MM.1S (cell line): ENCODE measurements at regions not wholly inside any gene's neighbourhood (a gene's known extent, or its start where the extent isn't known, plus 50 kb on each side); places are given as distances from the start of the nearest gene placed in this dataset.

Source experiments
- DNase-seq: peaks from one replicate; pipeline ENCODE4 v3.0.0-alpha.2; 2015
- H2AFZ ChIP-seq: fragments of 300-600 bp; sonication (generic); 2 replicates; pipeline ENCODE4 v1.6.0; 2016; ENCODE audit warnings: antibody characterized with exemption, low read length
- H3F3A ChIP-seq: fragments of 300-600 bp; sonication (generic); 2 replicates; pipeline ENCODE4 v1.6.1; 2016; ENCODE audit warnings: mild to moderate bottlenecking, antibody characterized with exemption, low read length, moderate library complexity, mixed read lengths; ENCODE audit not compliant: insufficient read depth
- H3K27ac ChIP-seq: fragments of 300-600 bp; sonication (generic); 2 replicates; pipeline ENCODE4 v1.5.1; 2016; ENCODE audit warnings: mild to moderate bottlenecking, low read length
- H3K27me3 ChIP-seq: fragments of 300-600 bp; sonication (generic); replicated peaks from 2 replicates; pipeline ENCODE4 v1.6.0; 2016; ENCODE audit warnings: low read length; ENCODE audit not compliant: insufficient read depth
- H3K36me3 ChIP-seq: fragments of 300-600 bp; sonication (generic); replicated peaks from 2 replicates; pipeline ENCODE4 v1.6.1; 2016; ENCODE audit warnings: mild to moderate bottlenecking, low read length, mixed read lengths; ENCODE audit not compliant: insufficient read depth
- H3K4me1 ChIP-seq: fragments of 300-600 bp; sonication (generic); 2 replicates; pipeline ENCODE4 v1.6.1; 2016; ENCODE audit warnings: low read length, mixed read lengths
- H3K4me2 ChIP-seq: fragments of 300-600 bp; sonication (generic); 2 replicates; pipeline ENCODE4 v1.6.0; 2016; ENCODE audit warnings: low read depth, low read length
- H3K4me3 ChIP-seq: fragments of 300-600 bp; sonication (generic); 2 replicates; pipeline ENCODE4 v1.5.1; 2016; ENCODE audit warnings: low read length, mixed read lengths
- H3K79me2 ChIP-seq: fragments of 300-600 bp; sonication (generic); 2 replicates; pipeline ENCODE4 v1.6.1; 2016; ENCODE audit warnings: mixed run types, low read length, mixed read lengths
- H3K9ac ChIP-seq: fragments of 300-600 bp; sonication (generic); 2 replicates; pipeline ENCODE4 v1.6.1; 2016; ENCODE audit warnings: low read length, mixed read lengths
- H3K9me2 ChIP-seq: fragments of 300-600 bp; sonication (generic); replicated peaks from 2 replicates; pipeline ENCODE4 v1.6.1; 2016; ENCODE audit warnings: mild to moderate bottlenecking, low read length, mixed read lengths; ENCODE audit not compliant: insufficient read depth
- H3K9me3 ChIP-seq: fragments of 300-600 bp; sonication (generic); replicated peaks from 2 replicates; pipeline ENCODE4 v1.6.1; 2016; ENCODE audit warnings: mild to moderate bottlenecking, low read length, mixed read lengths; ENCODE audit not compliant: insufficient read depth
- H4K20me1 ChIP-seq: fragments of 300-600 bp; sonication (generic); 2 replicates; pipeline ENCODE4 v1.6.1; 2016; ENCODE audit warnings: mild to moderate bottlenecking, low read length, moderate library complexity, mixed read lengths; ENCODE audit not compliant: insufficient read depth
- EZH2 ChIP-seq: fragments of 300-600 bp; sonication (generic); optimal IDR thresholded peaks from 2 replicates; pipeline ENCODE3; 2017; ENCODE audit warnings: low read depth, mild to moderate bottlenecking, antibody characterized with exemption, low read length, mixed read lengths
- EZH2phosphoT487 ChIP-seq: fragments of 300-600 bp; sonication (generic); IDR thresholded peaks from 2 replicates; pipeline ENCODE4 v1.6.1; 2018; ENCODE audit warnings: antibody characterized with exemption, low read length
- TF ChIP-seq, protein P1 (sequence below): fragments of 300-600 bp; sonication (generic); IDR thresholded peaks from 2 replicates; pipeline ENCODE4 v1.5.1; 2016; ENCODE audit warnings: antibody characterized with exemption, low read length, mixed read lengths

DNA sequence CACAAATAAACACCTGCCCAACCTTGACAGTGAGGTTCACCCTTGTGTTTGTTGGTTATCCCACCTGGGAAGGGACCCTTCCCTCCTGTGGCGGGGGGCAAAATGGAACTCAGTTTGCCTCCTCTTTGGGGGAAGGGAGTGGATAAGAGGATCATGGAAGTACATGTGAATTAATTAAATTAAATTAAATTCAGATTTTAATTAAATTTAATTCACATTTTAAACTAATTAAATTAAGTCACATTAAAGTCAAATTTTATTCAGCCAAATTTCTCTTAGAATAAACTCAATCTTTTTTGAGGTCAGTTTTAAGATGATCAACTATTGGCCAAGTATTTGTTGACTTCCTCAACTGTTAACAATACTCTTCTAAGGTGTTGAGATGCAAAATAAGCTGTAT, 252.4 kb upstream of the AJAP1 start:
- H3F3A ChIP-seq, result no peaks in the 10 kb centered on the region
- H3K4me3 ChIP-seq, result no peak overlapping the region
- DNase-seq, result no peak
- H3K9ac ChIP-seq, result no peak overlapping the region
- H3K79me2 ChIP-seq, result no peaks in the 10 kb centered on the region
- no peak overlapping the region for H2AFZ ChIP-seq
- H3K9me2 ChIP-seq, result no peaks in the 10 kb centered on the region
- H3K4me1 ChIP-seq, result no peaks in the 10 kb centered on the region
- no peaks in the 10 kb centered on the region for H4K20me1 ChIP-seq
- H3K9me3 ChIP-seq, result no peaks in the 10 kb centered on the region
- TF ChIP-seq EZH2phosphoT487 (no peak), EZH2 (no peak)
- TF ChIP-seq, protein P1, sequence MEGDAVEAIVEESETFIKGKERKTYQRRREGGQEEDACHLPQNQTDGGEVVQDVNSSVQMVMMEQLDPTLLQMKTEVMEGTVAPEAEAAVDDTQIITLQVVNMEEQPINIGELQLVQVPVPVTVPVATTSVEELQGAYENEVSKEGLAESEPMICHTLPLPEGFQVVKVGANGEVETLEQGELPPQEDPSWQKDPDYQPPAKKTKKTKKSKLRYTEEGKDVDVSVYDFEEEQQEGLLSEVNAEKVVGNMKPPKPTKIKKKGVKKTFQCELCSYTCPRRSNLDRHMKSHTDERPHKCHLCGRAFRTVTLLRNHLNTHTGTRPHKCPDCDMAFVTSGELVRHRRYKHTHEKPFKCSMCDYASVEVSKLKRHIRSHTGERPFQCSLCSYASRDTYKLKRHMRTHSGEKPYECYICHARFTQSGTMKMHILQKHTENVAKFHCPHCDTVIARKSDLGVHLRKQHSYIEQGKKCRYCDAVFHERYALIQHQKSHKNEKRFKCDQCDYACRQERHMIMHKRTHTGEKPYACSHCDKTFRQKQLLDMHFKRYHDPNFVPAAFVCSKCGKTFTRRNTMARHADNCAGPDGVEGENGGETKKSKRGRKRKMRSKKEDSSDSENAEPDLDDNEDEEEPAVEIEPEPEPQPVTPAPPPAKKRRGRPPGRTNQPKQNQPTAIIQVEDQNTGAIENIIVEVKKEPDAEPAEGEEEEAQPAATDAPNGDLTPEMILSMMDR, result no peak
- H3K4me2 ChIP-seq, result no peak overlapping the region
- H3K27me3 ChIP-seq, result peaks cover 77% of the 10 kb centered on the region
- H3K27ac ChIP-seq, result no peak overlapping the region
- H3K36me3 ChIP-seq, result no peaks in the 10 kb centered on the region

DNA sequence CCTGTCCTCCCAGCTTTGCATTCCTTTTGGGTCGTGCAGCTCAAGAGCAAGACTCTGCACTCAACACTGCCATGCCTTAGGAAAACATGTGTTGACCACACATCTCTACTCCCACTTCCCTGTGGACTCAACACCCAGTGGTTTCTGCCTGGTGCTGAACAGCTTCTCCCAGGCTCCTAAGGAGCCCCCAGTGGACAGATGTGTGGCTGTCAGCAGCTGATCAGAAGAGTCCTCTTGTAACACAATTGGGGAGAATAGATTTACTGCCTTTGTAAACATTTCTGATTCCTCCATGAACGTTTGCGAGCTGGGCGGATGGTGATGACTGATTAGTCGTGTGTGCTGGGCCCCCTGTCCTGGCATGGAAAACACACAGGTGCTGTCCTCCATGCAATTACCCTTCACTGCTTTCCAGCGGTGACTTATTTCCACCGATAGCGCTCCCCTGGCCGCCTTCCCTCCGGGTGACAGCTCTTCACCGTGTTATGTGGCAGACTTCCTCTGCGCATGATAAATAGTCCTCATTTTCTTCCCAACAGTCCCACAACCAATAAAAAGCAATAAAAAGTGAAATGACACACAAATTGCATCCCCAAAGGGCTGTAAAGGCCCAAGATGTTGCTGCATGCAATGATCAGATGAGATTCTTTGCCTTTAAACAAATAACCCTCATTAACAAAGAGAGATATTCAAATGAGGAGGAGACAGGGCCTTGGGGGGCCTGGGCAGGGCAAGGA, 249.4 kb upstream of the AJAP1 start:
- H4K20me1 ChIP-seq, result no peaks in the 10 kb centered on the region
- H3K9me3 ChIP-seq, result no peaks in the 10 kb centered on the region
- H3K36me3 ChIP-seq, result no peaks in the 10 kb centered on the region
- no peak for DNase-seq
- H3K9me2 ChIP-seq, result no peaks in the 10 kb centered on the region
- H2AFZ ChIP-seq, result no peak overlapping the region
- no peak overlapping the region for H3K27ac ChIP-seq
- TF ChIP-seq EZH2phosphoT487, result no peak
- TF ChIP-seq EZH2, result no peak
- TF ChIP-seq, protein P1, result no peak
- peaks cover 81% of the 10 kb centered on the region for H3K27me3 ChIP-seq
- no peaks in the 10 kb centered on the region for H3K4me1 ChIP-seq
- H3K4me2 ChIP-seq, result no peak overlapping the region
- no peak overlapping the region for H3K4me3 ChIP-seq
- no peaks in the 10 kb centered on the region for H3F3A ChIP-seq
- H3K79me2 ChIP-seq, result no peaks in the 10 kb centered on the region
- no peak overlapping the region for H3K9ac ChIP-seq

DNA sequence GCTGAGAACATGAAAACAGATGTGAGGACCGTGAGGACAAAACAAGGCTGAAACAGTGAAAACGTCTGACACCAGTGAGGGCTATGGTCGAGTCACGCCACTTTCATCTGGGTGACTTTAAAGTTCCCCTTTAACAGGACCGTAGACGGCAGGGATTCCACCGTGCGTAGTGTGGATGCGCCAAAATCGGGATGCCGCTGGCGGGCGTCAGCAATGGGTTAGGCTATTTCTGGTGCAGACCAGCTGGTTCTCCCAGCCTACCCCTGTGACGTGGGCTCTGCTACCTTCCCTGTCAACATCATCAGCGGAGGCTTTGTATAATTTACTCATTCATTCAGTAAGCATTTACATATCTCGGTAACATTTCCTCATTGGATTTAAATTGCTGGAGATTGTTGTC, 246.6 kb upstream of the AJAP1 start:
- no peak for DNase-seq
- Histone ChIP-seq H3K79me2 (no peaks in the 10 kb centered on the region), H2AFZ (no peak overlapping the region), H3K36me3 (no peaks in the 10 kb centered on the region), H3K4me2 (no peak overlapping the region), H3K4me1 (no peaks in the 10 kb centered on the region), H3K9ac (no peak overlapping the region), H4K20me1 (no peaks in the 10 kb centered on the region), H3K9me2 (no peaks in the 10 kb centered on the region), H3K27ac (no peak overlapping the region), H3K9me3 (no peaks in the 10 kb centered on the region), H3F3A (no peaks in the 10 kb centered on the region), H3K27me3 (peaks cover 80% of the 10 kb centered on the region), H3K4me3 (no peak overlapping the region)
- no peak for TF ChIP-seq EZH2phosphoT487
- TF ChIP-seq EZH2, result no peak
- TF ChIP-seq, protein P1, result no peak
